ENCODE measurements at regions not wholly inside any gene's neighbourhood (a gene's known extent, or its start where the extent isn't known, plus 50 kb on each side); places are given as distances from the start of the nearest gene placed in this dataset.

DNA sequence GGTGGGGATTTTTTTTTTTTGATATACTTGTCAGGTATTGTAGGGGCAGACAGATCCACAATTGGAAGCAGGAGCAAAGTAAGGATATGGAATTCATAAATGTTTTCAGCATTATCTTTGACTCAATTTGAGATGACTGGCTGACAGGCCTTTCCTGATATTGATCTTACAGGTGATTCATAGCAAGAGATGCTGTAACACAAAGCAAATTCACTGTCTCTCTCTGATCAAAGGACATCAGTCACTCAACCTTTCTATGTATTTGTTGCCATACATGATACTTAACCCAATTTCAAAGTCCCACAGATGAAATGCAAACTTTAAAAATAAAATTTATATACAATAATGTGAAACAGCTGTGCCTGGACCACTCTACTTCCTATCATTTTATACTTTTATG lies 1506.9 kb downstream of the AACS start:
- H4K20me1 ChIP-seq (ENCODE audit: insufficient read depth, low read length), result no peaks in the 10 kb centered on the region

GRCh38 chr12:126581655-126582054 lies 1516.4 kb downstream of the AACS start:
- Histone ChIP-seq H3K4me1 (ENCODE audit: insufficient read depth, low read length, severe bottlenecking) (no peaks in the 10 kb centered on the region), H3K4me3 (ENCODE audit: low read depth, low read length, poor library complexity, severe bottlenecking) (no peak overlapping the region), H3K36me3 (ENCODE audit: insufficient read depth, low read length) (no peaks in the 10 kb centered on the region), H3K9me2 (ENCODE audit: low read depth, low read length) (no peaks in the 10 kb centered on the region), H3F3A (ENCODE audit: insufficient read depth, low read length) (no peaks in the 10 kb centered on the region), H3K27me3 (ENCODE audit: insufficient read depth, low read length) (no peaks in the 10 kb centered on the region), H4K20me1 (ENCODE audit: insufficient read depth, low read length) (no peaks in the 10 kb centered on the region), H3K9ac (ENCODE audit: low read length) (no peak overlapping the region), H2AFZ (ENCODE audit: low read length) (no peak overlapping the region), H3K27ac (ENCODE audit: low read depth, low read length, poor library complexity, severe bottlenecking) (no peak overlapping the region), H3K79me2 (ENCODE audit: insufficient read depth, low read length) (no peaks in the 10 kb centered on the region), H3K9me3 (ENCODE audit: low read length) (no peaks in the 10 kb centered on the region), H3K4me2 (ENCODE audit: low read length) (no peak overlapping the region)
- TF ChIP-seq CTCF (IDR thresholded peaks at IDR 0.05; ENCODE audit: low read length) (no peak), EZH2 (IDR thresholded peaks at IDR 0.05; ENCODE audit: borderline replicate concordance, low read length) (no peak)

More for the DNA sequence above, 1506.9 kb downstream of the AACS start:
- no peaks in the 10 kb centered on the region for H3K9me2 ChIP-seq (ENCODE audit: low read depth, low read length)
- H3K4me2 ChIP-seq (ENCODE audit: low read length), result no peak overlapping the region
- no peaks in the 10 kb centered on the region for H3K9me3 ChIP-seq (ENCODE audit: low read length)
- no peak overlapping the region for H3K27ac ChIP-seq (ENCODE audit: low read depth, low read length, poor library complexity, severe bottlenecking)
- no peaks in the 10 kb centered on the region for H3K79me2 ChIP-seq (ENCODE audit: insufficient read depth, low read length)
- no peaks in the 10 kb centered on the region for H3K27me3 ChIP-seq (ENCODE audit: insufficient read depth, low read length)
- TF ChIP-seq CTCF (IDR thresholded peaks at IDR 0.05; ENCODE audit: low read length), result no peak
- TF ChIP-seq EZH2 (IDR thresholded peaks at IDR 0.05; ENCODE audit: borderline replicate concordance, low read length), result no peak
- H3K4me1 ChIP-seq (ENCODE audit: insufficient read depth, low read length, severe bottlenecking), result no peaks in the 10 kb centered on the region
- no peaks in the 10 kb centered on the region for H3K36me3 ChIP-seq (ENCODE audit: insufficient read depth, low read length)
- no peaks in the 10 kb centered on the region for H3F3A ChIP-seq (ENCODE audit: insufficient read depth, low read length)
- no peak overlapping the region for H3K4me3 ChIP-seq (ENCODE audit: low read depth, low read length, poor library complexity, severe bottlenecking)
- no peak overlapping the region for H2AFZ ChIP-seq (ENCODE audit: low read length)
- H3K9ac ChIP-seq (ENCODE audit: low read length), result no peak overlapping the region

GRCh38 chr12:126582231-126582630 lies 1517.0 kb downstream of the AACS start:
- Histone ChIP-seq H3K9me3 (ENCODE audit: low read length) (no peaks in the 10 kb centered on the region), H3K4me3 (ENCODE audit: low read depth, low read length, poor library complexity, severe bottlenecking) (no peak overlapping the region), H3K36me3 (ENCODE audit: insufficient read depth, low read length) (no peaks in the 10 kb centered on the region), H3K79me2 (ENCODE audit: insufficient read depth, low read length) (no peaks in the 10 kb centered on the region), H3K27ac (ENCODE audit: low read depth, low read length, poor library complexity, severe bottlenecking) (no peak overlapping the region), H3K27me3 (ENCODE audit: insufficient read depth, low read length) (no peaks in the 10 kb centered on the region), H2AFZ (ENCODE audit: low read length) (no peak overlapping the region), H3K4me1 (ENCODE audit: insufficient read depth, low read length, severe bottlenecking) (no peaks in the 10 kb centered on the region), H3K9me2 (ENCODE audit: low read depth, low read length) (no peaks in the 10 kb centered on the region), H3K4me2 (ENCODE audit: low read length) (no peak overlapping the region), H3F3A (ENCODE audit: insufficient read depth, low read length) (no peaks in the 10 kb centered on the region), H4K20me1 (ENCODE audit: insufficient read depth, low read length) (no peaks in the 10 kb centered on the region), H3K9ac (ENCODE audit: low read length) (no peak overlapping the region)
- no peak for TF ChIP-seq EZH2 (IDR thresholded peaks at IDR 0.05; ENCODE audit: borderline replicate concordance, low read length)

DNA sequence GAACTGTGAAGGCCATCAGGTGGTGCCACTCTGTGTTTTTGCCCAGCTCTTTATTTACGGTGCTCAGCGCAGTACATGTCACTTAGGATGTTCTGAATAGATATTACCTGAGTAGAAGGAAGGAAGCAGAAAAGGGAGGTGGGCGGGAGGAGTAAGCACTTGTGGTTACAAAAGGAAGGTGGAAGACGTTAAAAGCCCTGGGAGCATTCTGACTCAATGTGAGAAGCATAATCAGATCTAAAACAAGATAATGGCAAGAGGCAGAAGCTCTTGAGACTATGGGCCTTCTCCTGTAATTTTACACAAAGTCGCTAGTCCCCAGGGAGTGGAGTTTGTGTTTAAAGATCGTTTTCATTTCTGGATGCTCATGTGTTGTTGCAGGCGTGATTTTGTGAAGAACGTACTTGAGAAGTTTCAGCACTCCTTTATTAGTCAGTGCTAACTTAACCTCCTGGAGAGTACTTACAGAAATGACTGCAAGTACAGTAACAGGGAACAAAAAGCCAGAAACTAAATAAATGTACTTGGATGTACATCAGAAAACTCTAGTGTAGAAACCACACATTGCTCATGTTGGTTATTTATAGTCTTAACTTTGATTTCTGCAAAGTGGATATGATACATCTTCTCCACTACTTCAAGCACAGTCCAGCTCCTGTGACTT lies 1523.5 kb downstream of the AACS start:
- H2AFZ ChIP-seq (ENCODE audit: low read length), result no peak overlapping the region
- no peaks in the 10 kb centered on the region for H3K9me2 ChIP-seq (ENCODE audit: low read depth, low read length)
- no peaks in the 10 kb centered on the region for H3K9me3 ChIP-seq (ENCODE audit: low read length)
- H3K79me2 ChIP-seq (ENCODE audit: insufficient read depth, low read length), result no peaks in the 10 kb centered on the region
- H4K20me1 ChIP-seq (ENCODE audit: insufficient read depth, low read length), result no peaks in the 10 kb centered on the region
- no peaks in the 10 kb centered on the region for H3F3A ChIP-seq (ENCODE audit: insufficient read depth, low read length)
- no peaks in the 10 kb centered on the region for H3K4me1 ChIP-seq (ENCODE audit: insufficient read depth, low read length, severe bottlenecking)
- no peaks in the 10 kb centered on the region for H3K27me3 ChIP-seq (ENCODE audit: insufficient read depth, low read length)
- no peak overlapping the region for H3K4me3 ChIP-seq (ENCODE audit: low read depth, low read length, poor library complexity, severe bottlenecking)
- TF ChIP-seq EZH2 (IDR thresholded peaks at IDR 0.05; ENCODE audit: borderline replicate concordance, low read length) (no peak), CTCF (IDR thresholded peaks at IDR 0.05; ENCODE audit: low read length) (no peak)
- H3K36me3 ChIP-seq (ENCODE audit: insufficient read depth, low read length), result no peaks in the 10 kb centered on the region
- H3K4me2 ChIP-seq (ENCODE audit: low read length), result no peak overlapping the region
- H3K9ac ChIP-seq (ENCODE audit: low read length), result no peak overlapping the region
- H3K27ac ChIP-seq (ENCODE audit: low read depth, low read length, poor library complexity, severe bottlenecking), result no peak overlapping the region
